T follicular helper cell (primary cell): ENCODE measurements at regions not wholly inside any gene's neighbourhood (a gene's known extent, or its start where the extent isn't known, plus 50 kb on each side); places are given as distances from the start of the nearest gene placed in this dataset.

Experiments
- DNase-seq: peaks from one replicate; pipeline ENCODE4 v3.0.0-alpha.2; 2020; ENCODE audit warnings: low read depth

DNA sequence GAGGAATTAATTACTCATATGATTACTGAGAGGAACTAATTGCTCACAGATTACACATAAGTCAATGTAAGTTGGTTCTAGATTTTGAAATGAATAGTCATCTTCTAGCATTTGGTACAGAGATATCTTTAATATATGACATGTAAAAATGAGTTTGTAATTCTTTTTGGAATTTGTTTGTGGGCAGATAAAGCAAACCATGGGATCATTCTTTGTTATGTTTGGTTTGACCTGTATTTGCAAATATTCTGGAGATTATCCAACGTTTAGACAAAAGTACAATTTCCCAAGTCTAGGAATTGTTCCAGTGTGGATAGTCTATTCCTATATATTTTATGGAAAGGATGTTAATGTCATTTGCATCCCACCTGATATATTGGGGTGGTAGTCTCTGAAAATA is 309.6 kb upstream of the EDNRB start:
- no peak for DNase-seq

DNA sequence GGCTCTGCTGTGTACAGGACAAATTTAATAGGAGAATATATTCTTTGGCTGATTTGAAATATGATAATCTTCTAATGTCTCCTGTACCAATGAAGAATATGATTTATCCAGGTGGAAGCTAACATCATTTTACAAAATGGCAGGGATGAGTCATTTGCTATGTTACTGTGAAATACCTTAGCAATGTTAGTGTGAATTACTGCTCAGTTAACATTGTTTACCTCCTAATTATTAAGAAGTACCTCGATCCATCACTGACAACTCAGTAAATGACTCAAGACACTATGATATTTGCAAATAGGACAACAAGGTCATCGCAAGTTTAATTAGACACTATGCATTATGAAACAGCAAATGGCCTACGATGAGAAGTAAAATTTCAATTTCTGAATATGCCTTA is 309.1 kb upstream of the EDNRB start:
- no peak for DNase-seq

DNA sequence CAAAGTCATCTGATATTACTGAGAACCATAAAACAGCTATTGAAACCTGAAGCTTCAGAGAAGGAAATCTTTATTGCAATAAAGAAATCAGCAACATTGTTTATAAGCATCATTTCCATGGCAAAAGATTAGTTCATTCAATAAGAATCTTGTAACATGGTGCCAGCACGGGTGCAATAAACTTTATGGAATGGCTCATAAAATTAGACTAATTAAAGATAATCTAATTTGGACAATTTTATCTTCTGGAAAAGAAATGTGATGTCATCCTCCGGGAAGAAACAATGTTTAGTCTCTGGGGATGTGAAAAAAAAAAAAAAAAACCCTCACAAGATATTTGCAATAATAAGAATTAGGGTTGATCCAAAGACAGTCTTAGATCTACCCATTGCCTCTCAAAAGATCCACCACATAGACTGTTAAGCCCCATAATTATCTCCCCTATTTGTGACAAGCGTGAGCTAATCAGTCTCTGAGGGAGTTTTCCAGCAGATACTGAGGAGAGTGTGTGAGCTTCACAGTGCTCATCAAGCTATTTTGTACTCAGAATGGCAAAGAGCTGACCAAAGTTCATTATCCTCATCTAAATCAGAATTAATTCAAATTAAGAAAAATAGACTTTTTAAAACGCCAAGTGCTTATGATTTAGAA is 297.0 kb upstream of the EDNRB start:
- DNase-seq, result no peak

DNA sequence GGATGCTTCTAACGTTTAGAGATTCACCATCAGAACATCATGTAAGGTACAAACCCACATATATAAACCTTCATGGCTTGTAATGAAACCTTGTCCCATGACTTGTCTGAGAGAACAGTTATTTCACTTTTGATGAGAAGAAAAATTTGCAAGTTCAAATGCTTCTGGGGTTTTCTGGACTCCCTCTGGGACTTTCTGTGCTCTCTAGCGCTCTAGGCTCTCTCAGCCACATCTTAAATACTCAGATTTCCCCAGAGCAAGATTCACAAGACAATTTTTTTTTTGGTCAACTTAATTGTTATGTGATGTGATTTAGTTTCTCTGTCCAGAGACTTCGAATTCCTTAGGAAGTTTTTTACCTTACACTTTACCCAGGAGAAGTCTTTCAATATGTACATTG is 282.8 kb upstream of the EDNRB start:
- no peak for DNase-seq

DNA sequence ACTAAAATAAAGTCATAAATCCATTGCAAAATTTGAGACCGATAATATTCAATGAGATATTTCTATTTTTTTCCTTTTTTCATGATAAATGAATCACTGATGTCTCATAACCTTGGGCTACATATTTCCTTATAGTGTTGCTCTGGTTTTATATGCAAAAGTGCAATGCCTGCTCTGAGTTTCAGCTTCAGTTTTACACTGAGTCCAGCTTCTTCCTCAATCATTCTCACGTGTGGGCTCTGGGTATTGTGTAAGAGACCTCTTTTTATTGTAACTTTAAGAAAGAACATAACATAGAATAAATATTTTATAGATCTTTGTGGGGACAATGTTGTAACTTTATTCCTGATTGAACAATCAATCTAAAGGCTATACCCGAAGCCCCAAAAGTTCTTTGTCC is 280.2 kb upstream of the EDNRB start:
- DNase-seq, result no peak

DNA sequence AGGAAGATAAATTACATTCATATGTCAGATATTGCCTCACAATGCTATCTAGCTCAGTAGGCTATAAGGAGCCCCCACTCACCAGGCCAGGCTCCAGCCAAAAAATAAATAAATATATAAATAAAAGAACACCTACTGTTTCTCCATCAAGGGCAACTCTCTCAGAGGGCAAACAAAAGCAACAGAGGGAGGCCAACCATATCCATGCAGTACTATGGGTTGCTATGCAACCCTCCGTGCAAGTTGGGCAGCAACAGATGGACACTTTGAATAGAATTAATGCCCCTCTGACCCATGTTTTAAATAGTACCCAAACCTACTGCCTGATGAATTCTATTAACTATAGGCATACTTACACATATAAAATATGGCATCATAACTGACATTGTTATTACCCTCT is 279.8 kb upstream of the EDNRB start:
- DNase-seq, result no peak

DNA sequence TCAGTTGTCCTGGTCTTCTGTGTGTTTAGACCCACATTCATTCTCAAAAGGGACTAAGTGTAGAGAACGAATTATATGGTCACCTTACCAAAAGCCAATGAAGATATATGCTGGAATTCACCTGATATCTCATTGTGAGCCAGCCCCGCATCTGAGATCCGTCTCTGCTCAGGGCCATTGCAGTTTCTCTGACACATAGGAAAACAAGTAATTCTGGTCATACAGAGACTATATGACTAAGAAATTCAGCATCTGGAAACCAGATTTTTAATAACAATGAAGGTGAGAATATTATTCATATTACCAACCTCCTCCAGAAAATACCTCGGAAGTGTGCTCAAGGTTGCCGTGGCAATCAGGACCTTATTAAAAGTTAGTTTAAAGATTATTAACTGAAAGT is 278.6 kb upstream of the EDNRB start:
- DNase-seq, result no peak

DNA sequence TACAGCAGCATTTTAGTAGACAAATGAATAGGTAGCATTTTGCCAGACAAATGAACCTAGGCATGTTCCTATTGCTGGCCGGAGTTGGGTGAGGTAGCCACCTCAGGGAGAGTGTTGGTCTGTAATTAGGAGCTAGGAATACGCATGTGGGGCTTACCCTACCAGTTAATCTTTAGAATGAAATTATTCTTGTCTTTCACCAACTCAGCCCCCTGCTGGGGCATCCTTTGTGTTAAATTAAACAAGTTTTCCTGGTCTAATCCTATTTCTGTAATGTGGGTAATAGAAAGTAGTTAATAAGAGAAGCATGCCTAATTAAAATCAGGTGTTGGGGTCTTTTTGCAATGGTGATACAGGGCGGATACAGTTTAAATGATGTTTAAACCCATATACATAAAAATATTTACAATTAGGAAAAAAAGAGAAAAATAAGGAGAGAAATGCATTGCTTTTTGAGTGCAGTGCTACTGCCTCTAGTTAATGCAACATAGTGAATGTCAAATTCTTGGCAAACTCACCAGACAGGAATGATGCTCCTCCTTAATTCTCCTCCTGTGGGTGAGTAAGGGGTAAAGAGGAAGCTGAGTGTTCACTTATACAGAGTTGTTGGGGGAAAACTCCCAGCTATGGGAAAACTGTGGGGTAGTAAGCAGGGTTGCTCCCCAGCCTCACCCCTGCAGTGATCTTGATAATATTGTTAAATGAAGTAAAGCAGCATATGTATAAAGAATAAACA is 276.4 kb upstream of the EDNRB start:
- no peak for DNase-seq

DNA sequence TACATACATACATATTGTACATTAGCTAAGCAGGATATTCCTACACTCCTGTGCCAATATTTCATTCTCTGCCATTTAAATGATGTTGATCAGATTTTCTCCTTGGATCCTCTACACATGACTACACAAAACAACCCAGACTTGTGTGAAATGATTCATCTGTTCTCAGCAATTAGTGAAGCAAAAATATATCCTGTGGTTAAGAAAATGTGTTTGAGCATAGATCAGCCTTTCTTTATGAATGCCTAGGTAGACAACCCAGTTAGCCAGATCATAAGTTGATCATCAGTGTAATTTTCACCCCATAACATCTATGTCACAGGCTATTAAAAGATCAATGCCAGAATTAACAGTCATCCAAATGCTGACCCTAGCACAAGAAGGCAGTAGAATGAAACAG is 275.2 kb upstream of the EDNRB start:
- no peak for DNase-seq

DNA sequence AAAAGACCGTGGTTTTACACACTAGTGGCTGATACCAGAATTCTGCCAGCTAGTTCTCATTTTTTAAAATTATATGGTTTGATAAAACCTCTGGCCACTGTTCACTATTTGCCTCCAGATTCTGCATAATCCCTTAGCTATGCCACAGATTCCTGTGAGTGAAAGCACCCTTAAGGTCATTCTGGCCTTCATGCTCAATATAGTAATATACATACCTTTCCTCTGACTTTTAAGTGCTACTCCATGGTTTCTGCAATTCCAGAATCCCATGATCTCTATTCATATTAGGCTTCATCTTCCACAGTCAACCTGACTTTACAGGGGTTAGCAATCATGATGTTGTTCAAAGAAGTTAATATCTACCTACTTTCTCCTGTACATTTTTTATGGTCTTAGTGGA is 274.1 kb upstream of the EDNRB start:
- no peak for DNase-seq

DNA sequence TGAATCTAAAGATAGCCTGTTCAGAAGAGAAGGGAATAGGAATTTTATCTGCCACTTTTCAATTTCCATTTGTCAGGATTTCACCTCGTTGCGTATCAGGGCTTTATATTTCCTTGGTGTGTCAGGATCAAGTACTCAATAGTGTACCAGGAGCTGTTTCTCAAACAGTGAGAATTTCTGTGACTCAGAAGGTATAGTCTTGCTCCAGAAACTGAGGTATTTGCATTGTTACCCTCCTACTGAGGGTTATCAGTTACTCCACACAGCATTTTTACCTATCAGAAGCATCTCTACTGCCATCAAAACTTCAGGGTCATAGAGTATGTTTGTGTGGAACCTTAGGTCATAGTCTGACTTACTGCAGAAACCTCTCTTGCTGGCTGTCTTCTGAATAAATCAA is 271.7 kb upstream of the EDNRB start:
- no peak for DNase-seq

DNA sequence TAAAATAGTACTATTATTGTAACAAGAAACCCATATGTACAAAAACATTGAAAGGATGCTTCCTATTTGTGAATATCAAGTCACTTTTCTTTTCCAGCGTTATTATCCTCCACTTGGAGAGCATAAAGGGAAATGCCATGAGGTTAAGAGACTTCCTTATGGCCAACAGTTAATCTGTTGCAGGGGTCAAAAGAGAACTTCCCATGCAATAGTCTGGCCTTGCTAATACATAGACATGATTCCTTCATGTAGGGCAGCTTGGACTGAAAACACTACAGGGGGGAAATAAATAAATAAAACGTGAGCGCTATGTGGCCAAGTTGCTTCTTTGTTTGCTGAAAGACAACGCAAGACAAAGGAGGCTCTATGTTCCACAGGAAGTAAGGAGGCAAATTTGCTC is 269.1 kb upstream of the EDNRB start:
- DNase-seq, result no peak

DNA sequence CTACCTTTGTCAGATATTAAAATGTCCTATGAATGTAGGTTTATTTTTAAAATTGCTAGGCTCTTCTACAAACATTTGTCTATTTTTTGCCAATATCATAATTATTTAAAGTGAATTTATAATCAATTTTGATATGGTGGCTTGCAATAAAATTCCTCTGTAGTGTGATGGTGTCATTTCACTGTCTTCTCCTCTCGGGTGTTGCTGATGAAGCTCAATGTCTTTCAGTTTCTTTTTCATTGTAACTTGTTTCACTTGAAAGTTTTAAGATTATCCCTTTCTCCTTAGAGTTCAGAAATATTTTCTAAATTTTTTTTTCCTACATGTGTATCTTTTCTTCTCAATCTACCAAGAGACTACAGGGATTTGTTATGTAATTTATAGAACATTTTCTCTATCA is 267.1 kb upstream of the EDNRB start:
- no peak for DNase-seq

DNA sequence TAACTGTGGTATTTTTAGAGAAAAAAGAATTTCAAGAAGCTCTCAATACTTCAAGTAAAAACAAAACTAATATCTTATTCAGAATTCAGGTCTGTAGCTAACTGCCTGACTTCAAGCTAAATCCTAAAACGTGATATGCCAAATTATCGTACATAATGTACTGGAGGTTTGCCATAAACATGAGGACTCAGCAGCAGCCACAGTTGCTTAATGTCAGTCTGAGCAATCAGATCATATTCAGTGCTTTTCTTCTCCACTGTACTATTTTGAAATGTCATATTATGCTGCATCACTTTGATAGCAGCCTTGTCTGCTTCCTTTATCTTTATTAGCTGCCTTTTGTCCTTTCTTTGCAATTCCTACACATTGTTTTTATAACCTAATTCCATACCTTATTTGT is 265.1 kb upstream of the EDNRB start:
- DNase-seq, result no peak

DNA sequence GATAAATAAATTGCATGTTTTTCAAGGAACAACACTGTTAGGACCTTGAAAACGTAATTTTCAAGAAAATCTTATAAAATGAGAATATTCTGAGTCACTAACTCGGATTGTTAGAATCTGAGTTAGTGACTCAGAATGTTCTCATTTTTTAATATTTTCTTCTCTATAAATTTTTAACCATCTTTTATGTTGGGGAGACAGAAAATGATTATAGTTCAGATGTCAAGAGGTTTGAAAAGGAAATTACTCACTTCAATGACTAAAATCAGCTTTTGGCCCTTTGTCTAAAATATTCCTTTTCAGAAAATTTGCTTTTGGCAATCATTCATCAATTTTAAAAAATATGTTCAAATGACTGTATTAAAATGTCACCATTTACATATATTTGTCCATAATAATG is 264.2 kb upstream of the EDNRB start:
- DNase-seq, result no peak

DNA sequence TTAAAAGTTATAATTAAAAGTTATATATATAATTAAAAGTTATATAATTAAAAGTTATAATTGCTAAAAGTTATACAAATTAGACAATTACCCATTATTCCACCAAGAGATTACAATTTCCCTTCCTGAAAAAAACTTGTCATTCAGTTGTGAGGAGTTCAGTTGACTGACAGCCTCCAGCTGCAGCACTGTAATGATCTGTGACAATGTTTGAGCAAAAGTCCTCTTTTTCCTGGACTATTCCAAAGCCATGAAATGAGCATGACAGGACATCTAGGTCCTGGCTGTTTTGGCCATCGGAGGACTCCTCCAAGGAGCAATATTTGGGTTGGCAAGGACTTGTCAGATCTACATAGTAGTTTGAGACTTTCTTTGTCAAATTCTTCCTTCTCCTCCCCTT is 258.7 kb upstream of the EDNRB start:
- DNase-seq, result no peak

DNA sequence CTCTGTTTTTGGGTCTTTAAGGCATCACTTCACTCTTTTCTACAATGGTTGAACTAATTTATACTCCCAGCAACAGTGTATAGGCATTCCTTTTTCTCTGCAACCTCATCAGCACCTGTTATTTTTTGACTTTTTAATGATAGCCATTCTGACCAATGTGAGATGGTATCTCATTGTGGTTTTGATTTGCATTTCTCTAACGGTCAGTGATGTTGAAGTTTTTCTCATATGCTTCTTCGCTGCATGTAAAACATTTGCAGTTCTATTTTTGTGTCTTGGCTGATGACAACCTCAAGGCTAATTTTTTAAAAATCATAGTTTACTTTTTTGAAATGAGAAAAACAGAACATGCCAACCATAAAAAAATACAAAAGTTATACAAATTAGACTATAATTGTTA is 258.2 kb upstream of the EDNRB start:
- DNase-seq, result no peak

DNA sequence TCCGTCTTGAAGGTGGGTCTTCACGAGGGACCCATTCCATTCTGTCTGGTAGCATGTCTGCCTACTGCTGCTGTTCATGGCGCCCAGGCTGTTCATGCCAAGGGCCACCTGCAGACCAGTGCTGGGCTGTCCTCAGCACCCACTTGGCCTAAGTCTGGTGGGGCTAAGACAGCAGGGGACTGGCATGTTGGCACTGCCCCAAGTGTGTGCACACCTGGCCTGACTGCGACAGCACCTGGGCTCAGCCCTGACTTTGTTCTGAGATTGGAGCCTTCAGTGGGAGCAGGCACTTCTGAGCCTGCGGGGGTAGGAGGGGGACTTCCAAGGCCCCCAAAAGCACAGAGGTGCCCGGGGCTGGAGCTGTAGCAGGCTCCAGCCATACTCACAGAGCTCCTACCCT is 250.8 kb upstream of the EDNRB start:
- no peak for DNase-seq

DNA sequence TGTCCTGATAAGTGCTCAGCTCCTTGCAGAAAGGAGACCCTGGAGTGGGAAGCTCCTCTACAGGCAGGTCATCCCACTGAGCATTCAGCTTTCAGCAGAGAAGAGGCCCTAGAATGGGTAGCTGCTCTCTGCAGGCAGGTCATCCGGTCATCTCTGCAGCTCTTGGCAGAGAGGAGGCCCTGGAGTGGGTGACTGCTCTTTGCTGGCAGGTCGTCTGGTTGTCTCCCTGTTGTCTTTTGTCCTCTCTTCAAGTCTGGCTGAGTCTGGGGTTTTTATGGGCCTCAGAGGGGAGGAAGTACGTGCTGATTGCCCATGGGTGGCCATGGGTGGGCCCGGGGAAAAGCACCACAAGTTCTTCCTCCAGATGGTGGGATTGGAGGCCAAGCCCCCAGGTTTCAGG is 250.3 kb upstream of the EDNRB start:
- no peak for DNase-seq

DNA sequence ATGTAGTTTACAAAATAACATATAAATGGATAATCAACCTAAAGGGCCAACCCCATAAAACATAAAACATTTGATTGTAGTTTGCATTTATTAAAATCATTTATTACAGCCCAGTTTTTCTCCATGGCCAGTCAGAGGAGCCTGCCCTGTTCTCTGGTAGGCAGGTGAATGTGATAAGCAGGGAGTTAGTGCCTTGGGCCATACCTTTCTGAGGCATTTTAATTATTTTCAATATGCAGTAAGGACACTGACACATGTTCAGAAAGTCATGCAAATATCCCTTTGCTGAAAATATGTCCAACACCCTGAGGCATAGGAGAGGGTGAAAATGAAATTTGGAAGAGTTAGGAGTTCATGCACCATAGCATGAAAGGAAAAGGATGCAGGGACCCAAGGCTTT is 242.6 kb upstream of the EDNRB start:
- DNase-seq, result no peak

DNA sequence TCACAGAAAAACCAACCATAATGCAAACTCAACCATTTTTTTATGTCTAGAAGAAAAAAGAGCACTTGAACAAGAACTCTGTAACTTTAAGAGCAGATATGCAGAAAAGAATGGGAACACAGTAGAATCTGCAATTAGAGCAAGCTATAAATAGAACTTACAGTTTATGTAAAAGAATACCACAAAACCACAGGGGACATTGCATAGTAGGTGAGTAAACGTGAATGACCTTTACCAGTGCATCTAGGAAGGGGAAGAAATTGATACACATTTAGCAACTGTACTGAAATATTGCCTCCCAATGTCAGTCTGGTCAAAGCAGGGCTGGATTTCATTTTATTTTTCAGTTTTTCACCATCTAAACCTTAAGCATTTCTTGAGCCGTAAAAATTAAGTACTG is 242.2 kb upstream of the EDNRB start:
- DNase-seq, result no peak

DNA sequence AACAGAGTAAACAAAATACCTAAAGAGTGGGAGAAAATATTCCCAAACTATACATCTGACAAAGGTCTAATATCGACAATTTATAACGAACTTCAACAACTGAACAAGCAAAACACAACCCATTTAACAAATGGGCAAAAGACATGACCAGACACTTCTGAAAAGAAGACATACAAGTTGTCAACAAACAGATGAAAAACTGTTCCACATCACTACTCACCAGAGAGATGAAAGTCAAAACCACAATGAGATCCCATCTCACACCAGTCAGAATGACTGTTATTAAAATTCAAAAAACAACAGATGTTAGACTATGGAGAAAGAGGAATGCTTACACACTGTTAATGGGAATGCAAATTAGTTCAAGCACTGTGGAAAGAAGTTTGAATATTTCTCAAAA is 233.8 kb upstream of the EDNRB start:
- no peak for DNase-seq

DNA sequence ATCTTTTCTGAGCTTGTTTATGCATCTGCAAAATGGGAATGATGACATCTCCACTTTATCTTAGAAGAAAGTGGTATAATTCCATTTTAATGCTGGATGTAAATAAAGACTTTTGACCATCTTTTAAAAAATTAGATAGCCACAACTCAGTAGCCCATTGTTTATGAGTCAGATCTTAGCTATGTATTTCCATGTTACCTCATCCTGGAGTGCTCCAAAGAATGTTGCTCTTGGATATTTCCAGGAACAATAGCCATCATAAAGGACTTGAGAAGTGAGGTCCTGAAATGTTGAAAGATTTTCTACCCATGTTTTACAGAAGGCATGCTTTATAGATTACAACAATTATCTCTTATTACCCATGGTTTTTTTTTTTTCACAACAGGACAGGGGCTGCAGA is 229.3 kb upstream of the EDNRB start:
- no peak for DNase-seq

DNA sequence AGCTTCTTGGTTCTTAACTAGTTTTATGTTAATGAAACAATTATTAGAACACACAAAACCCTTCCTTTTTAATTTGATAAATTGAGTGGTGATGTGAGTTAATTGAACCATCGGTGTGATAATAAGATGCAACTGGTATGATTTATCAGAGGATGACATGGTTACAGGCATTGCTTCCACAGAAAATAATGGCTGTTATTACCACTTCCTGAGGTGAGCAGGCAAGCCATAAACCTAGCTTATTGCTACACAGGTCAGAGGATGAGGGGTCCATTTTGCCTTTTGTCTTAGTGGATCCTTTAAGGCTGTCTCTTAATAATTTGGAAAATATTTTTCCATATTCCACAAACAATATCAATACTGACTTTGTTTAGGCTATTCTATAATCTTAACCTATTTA is 226.6 kb upstream of the EDNRB start:
- DNase-seq, result no peak
